MCF 10A (cell line): ENCODE measurements at regions not wholly inside any gene's neighbourhood (a gene's known extent, or its start where the extent isn't known, plus 50 kb on each side); places are given as distances from the start of the nearest gene placed in this dataset.

Experiments used
- BruUV-seq: library from RNA; stranded (reverse); fragments of 400-500 nt; replicated peaks from 2 replicates; lab custom pipeline; 2021; lab: Mats Ljungman, UMichigan
- CTCF ChIA-PET: fragments of 300-600 bp; sonication (Branson Sonifier 250); formaldehyde crosslinking; extraction: SDS; loops from one replicate; lab custom pipeline; 2021; ENCODE audit warnings: antibody characterized with exemption, inconsistent platforms; lab: Yijun Ruan, JAX
- POLR2A ChIA-PET: fragments of 300-600, 350-650 bp; sonication (Branson Sonifier 250); formaldehyde crosslinking; extraction: SDS; loops from one replicate; lab custom pipeline; 2020; ENCODE audit warnings: antibody characterized with exemption, inconsistent platforms; lab: Yijun Ruan, JAX
- DNase-seq: peaks from one replicate; pipeline ENCODE4 v3.0.0-alpha.2; 2018; ENCODE audit not compliant: unreplicated experiment
- H3K27ac Mint-ChIP-seq: one replicate; pipeline ENCODE4 v1.8.0; 2022; ENCODE audit warnings: mild to moderate bottlenecking, low read depth, mixed read lengths; ENCODE audit not compliant: unreplicated experiment
- H3K27me3 Mint-ChIP-seq: one replicate; pipeline ENCODE4 v1.8.0; 2022; ENCODE audit warnings: mixed read lengths; ENCODE audit not compliant: insufficient read depth, unreplicated experiment
- H3K36me3 Mint-ChIP-seq: one replicate; pipeline ENCODE4 v1.8.0; 2022; ENCODE audit warnings: mild to moderate bottlenecking, moderate library complexity, mixed read lengths; ENCODE audit not compliant: insufficient read depth, unreplicated experiment
- H3K4me1 Mint-ChIP-seq: one replicate; pipeline ENCODE4 v1.8.0; 2022; ENCODE audit warnings: mixed read lengths; ENCODE audit not compliant: insufficient read depth, unreplicated experiment
- H3K4me3 Mint-ChIP-seq: one replicate; pipeline ENCODE4 v1.8.0; 2022; ENCODE audit warnings: mild to moderate bottlenecking, moderate library complexity, mixed read lengths; ENCODE audit not compliant: unreplicated experiment
- H3K9me3 Mint-ChIP-seq: one replicate; pipeline ENCODE4 v1.8.0; 2022; ENCODE audit warnings: mixed read lengths; ENCODE audit not compliant: unreplicated experiment
- CTCF ChIP-seq: fragments of 200-600 bp; IDR thresholded peaks from one replicate; pipeline ENCODE4 v1.8.0; 2022; ENCODE audit warnings: antibody characterized with exemption, mild to moderate bottlenecking; ENCODE audit not compliant: unreplicated experiment
- intact Hi-C: fragments of 100-400 bp; cut with micrococcal nuclease; formaldehyde crosslinking; loops from 2 replicates; pipeline ENCODE4 v1.14.1; 2022

DNA sequence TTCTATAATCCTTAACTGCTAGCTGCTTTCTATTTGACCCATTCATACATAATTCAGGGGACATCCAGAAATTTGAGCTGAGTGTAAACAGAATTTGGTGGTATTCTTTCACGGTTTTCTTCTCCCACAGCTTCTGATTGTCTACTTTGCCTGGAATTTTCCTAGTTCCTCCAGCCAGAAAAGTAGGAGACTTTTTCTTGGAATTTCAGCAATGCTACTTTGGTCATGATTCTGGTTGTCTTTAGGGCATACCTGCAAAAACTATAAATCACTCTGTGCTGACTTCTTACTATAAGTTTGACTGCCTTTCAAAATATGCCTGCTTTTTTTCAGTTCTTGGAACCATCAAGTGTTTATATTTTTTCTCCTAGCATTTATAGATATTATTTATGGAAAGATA, 260.2 kb downstream of the TMEM38B start:
- no peaks in the 10 kb centered on the region for H3K4me1 Mint-ChIP-seq
- no peak overlapping the region for H3K4me3 Mint-ChIP-seq
- no peaks in the 10 kb centered on the region for H3K27me3 Mint-ChIP-seq
- ChIA-PET POLR2A (no interaction called here), CTCF (interaction anchor here (1.2 kb wide), 1 partner anchor 10 kb away, joined by 4 read pairs; no protein-coding TSS in a partner anchor)
- DNase-seq: no peak
- H3K36me3 Mint-ChIP-seq: no peaks in the 10 kb centered on the region
- no TSS peak for BruUV-seq
- intact Hi-C loops: no loop called here
- no peak for TF ChIP-seq CTCF
- H3K27ac Mint-ChIP-seq: no peak overlapping the region
- peaks cover 34% of the 10 kb centered on the region for H3K9me3 Mint-ChIP-seq

- BruUV-seq: no TSS peak
Measured at GRCh38 chr9:105957830-105958229, 263.5 kb downstream of the TMEM38B start.

DNA sequence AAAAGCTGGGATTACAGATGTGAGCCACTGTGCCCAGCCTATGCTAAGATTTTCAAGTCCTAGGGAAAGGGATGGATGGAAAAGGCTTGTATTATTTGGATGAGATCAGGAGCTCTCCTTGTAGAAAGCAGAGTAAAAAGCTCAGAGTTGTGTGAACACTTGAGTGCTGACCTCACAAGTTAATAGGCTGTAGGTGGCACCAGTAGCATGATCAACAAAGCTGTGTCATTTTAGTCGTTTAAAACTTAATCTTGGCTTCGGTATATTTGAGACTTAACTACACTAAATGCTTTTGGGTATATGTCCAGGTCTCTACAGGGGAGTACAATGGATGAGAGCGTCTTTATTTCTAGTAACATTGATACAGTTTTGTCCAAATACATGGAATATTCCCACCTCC, 264.2 kb downstream of the TMEM38B start:
- H3K4me3 Mint-ChIP-seq: no peak overlapping the region
- H3K9me3 Mint-ChIP-seq: peaks cover 38% of the 10 kb centered on the region
- ChIA-PET POLR2A (no interaction called here), CTCF (interaction anchor here (0.7 kb wide), 1 partner anchor 24 kb away, joined by 3 read pairs; no protein-coding TSS in a partner anchor)
- no peaks in the 10 kb centered on the region for H3K4me1 Mint-ChIP-seq
- no peak overlapping the region for H3K27ac Mint-ChIP-seq
- DNase-seq: no peak
- intact Hi-C loops: no loop called here
- no TSS peak for BruUV-seq
- no peak for TF ChIP-seq CTCF
- no peaks in the 10 kb centered on the region for H3K36me3 Mint-ChIP-seq
- no peaks in the 10 kb centered on the region for H3K27me3 Mint-ChIP-seq

More at GRCh38 chr9:105957830-105958229, 263.5 kb downstream of the TMEM38B start:
- Mint-ChIP-seq H3K9me3 (peaks cover 34% of the 10 kb centered on the region), H3K4me1 (no peaks in the 10 kb centered on the region), H3K4me3 (no peak overlapping the region), H3K36me3 (no peaks in the 10 kb centered on the region), H3K27ac (no peak overlapping the region), H3K27me3 (no peaks in the 10 kb centered on the region)
- ChIA-PET CTCF (interaction anchor here (0.6 to 0.7 kb wide), 2 partner anchors 24 to 1080 kb away, joined by 3 read pairs; no protein-coding TSS in a partner anchor), POLR2A (no interaction called here)
- DNase-seq: peak; percentile 54
- intact Hi-C loops: no loop called here
- TF ChIP-seq CTCF: no peak

GRCh38 chr9:105959531-105959930, 265.2 kb downstream of the TMEM38B start:
- peaks cover 39% of the 10 kb centered on the region for H3K9me3 Mint-ChIP-seq
- H3K36me3 Mint-ChIP-seq: no peaks in the 10 kb centered on the region
- H3K4me1 Mint-ChIP-seq: no peaks in the 10 kb centered on the region
- intact Hi-C loops: no loop called here
- no peak overlapping the region for H3K27ac Mint-ChIP-seq
- DNase-seq: no peak
- POLR2A ChIA-PET: no interaction called here
- no peaks in the 10 kb centered on the region for H3K27me3 Mint-ChIP-seq
- no peak for TF ChIP-seq CTCF
- CTCF ChIA-PET: no interaction called here
- BruUV-seq: no TSS peak
- no peak overlapping the region for H3K4me3 Mint-ChIP-seq
